NCI-H460 (cell line): ENCODE measurements at regions not wholly inside any gene's neighbourhood (a gene's known extent, or its start where the extent isn't known, plus 50 kb on each side); places are given as distances from the start of the nearest gene placed in this dataset.
"Not testable (repeated sequence)": the region's sequence is repeated elsewhere in the genome, so short reads cannot be mapped to it uniquely, and the experiment has no call there.

Experiments
- DNase-seq: peaks from one replicate; pipeline ENCODE4 v3.0.0-alpha.2; 2016; ENCODE audit warnings: low read depth; ENCODE audit errors: extremely low read depth

- DNase-seq: no peak
Observed at GRCh38 chr11:57047610-57048009, 58.9 kb downstream of the OR5AK2 start.

GRCh38 chr11:57049749-57050148 lies 61.0 kb downstream of the OR5AK2 start:
- no peak for DNase-seq

- no peak for DNase-seq
Observed at GRCh38 chr11:57054817-57055216, 66.1 kb downstream of the OR5AK2 start.

GRCh38 chr11:57055744-57056143 lies 67.0 kb downstream of the OR5AK2 start:
- no peak for DNase-seq

- DNase-seq: no peak
Observed at GRCh38 chr11:57056735-57057134, 68.0 kb downstream of the OR5AK2 start.

GRCh38 chr11:57057561-57057960 lies 68.8 kb downstream of the OR5AK2 start:
- DNase-seq: no peak

GRCh38 chr11:57062957-57063356 lies 74.2 kb downstream of the OR5AK2 start:
- not testable (repeated sequence) for DNase-seq

- no peak for DNase-seq
Observed at GRCh38 chr11:57069942-57070341, 81.2 kb downstream of the OR5AK2 start.

- DNase-seq: no peak
Observed at GRCh38 chr11:57071829-57072228, 83.1 kb downstream of the OR5AK2 start.

- DNase-seq: no peak
Observed at GRCh38 chr11:57072640-57073039, 83.9 kb downstream of the OR5AK2 start.

- no peak for DNase-seq
Observed at GRCh38 chr11:57073128-57073527, 84.4 kb downstream of the OR5AK2 start.

GRCh38 chr11:57081356-57081755 lies 92.6 kb downstream of the OR5AK2 start:
- DNase-seq: no peak

- no peak for DNase-seq
Observed at GRCh38 chr11:57082125-57082524, 93.4 kb downstream of the OR5AK2 start.

- no peak for DNase-seq
Observed at GRCh38 chr11:57083641-57084385, 95.1 kb downstream of the OR5AK2 start.

- DNase-seq: no peak
Observed at GRCh38 chr11:57085611-57086010, 96.1 kb upstream of the LRRC55 start.

- DNase-seq: no peak
Observed at GRCh38 chr11:57087991-57088390, 93.8 kb upstream of the LRRC55 start.

GRCh38 chr11:57092028-57092698 lies 89.6 kb upstream of the LRRC55 start:
- no peak for DNase-seq

GRCh38 chr11:57094181-57094935 lies 87.4 kb upstream of the LRRC55 start:
- no peak for DNase-seq

GRCh38 chr11:57095417-57095816 lies 86.3 kb upstream of the LRRC55 start:
- DNase-seq: no peak

- no peak for DNase-seq
Observed at GRCh38 chr11:57095896-57096295, 85.9 kb upstream of the LRRC55 start.

GRCh38 chr11:57097149-57097548 lies 84.6 kb upstream of the LRRC55 start:
- DNase-seq: no peak

- DNase-seq: no peak
Observed at GRCh38 chr11:57098191-57098590, 83.6 kb upstream of the LRRC55 start.
